Esophagus squamous epithelium (tissue), 5 donors: ENCODE measurements at regions not wholly inside any gene's neighbourhood (a gene's known extent, or its start where the extent isn't known, plus 50 kb on each side); places are given as distances from the start of the nearest gene placed in this dataset.

Experiments used
- DNase-seq: peaks from one replicate; lab custom pipeline; 2025; lab: John Stamatoyannopoulos, UW
- H3K27ac ChIP-seq, 4 donors: fragments of 200-600 bp; sonication (generic); one replicate each; pipeline ENCODE4 v1.5.1; 2016 to 2019; ENCODE audit warnings: mild to moderate bottlenecking in 1 of 4
- H3K27me3 ChIP-seq, 4 donors: fragments of 200-600 bp; sonication (generic); 1 replicate in 3 of 4; 2 replicates in 1 of 4; pipeline versions ENCODE4 v1.5.1 to v1.6.0; 2017 to 2021; ENCODE audit warnings: antibody characterized with exemption in 1 of 4
- H3K36me3 ChIP-seq, 3 donors: fragments of 200-600 bp; sonication (generic); one replicate each; pipeline ENCODE4 v1.5.1; 2016 to 2019
- H3K4me1 ChIP-seq, 3 donors: fragments of 200-600 bp; sonication (generic); one replicate each; pipeline ENCODE4 v1.5.1; 2017 to 2019
- H3K4me3 ChIP-seq, 4 donors: fragments of 200-600 bp; sonication (generic); 1 replicate in 3 of 4; 2 replicates in 1 of 4; pipeline ENCODE4 v1.5.1; 2016 to 2019; ENCODE audit warnings: mild to moderate bottlenecking in 2 of 4, moderate library complexity in 1 of 4
- H3K9me3 ChIP-seq, 3 donors: fragments of 200-600 bp; sonication (generic); one replicate each; pipeline ENCODE4 v1.5.1; 2016 to 2019
- CTCF ChIP-seq, 6 experiments: fragments of 450-650 bp in 4 of 6; fragments of 200-600 bp in 2 of 6; sonication (generic) in 2 of 6; IDR thresholded peaks; one replicate each; pipeline ENCODE4 v1.5.1; 2016 to 2019; ENCODE audit warnings: antibody characterized with exemption in 6 of 6, mild to moderate bottlenecking in 4 of 6, moderate library complexity in 4 of 6
- POLR2A ChIP-seq, 4 donors: fragments of 450-650 bp; IDR thresholded peaks; one replicate each; pipeline ENCODE4 v1.6.1; 2017; ENCODE audit warnings: antibody characterized with exemption in 4 of 4, mild to moderate bottlenecking in 4 of 4, moderate library complexity in 3 of 4
- WGBS, 2 donors: methylation state at CpG; one replicate each; pipeline ENCODE4 v1.1.5; 2018; 5-methylcytosine and 5-hydroxymethylcytosine counted together
- intact Hi-C: fragments of 100-400 bp; cut with DNase I; formaldehyde crosslinking; loops from one replicate; pipeline ENCODE4 v1.15.0; 2022
- donor health status: DM: yes; HTN: yes; CAD: no.

GRCh38 chr11:4191031-4191571, 96.5 kb downstream of the RRM1 start:
- no peaks in the 10 kb centered on the region for H3K36me3 ChIP-seq
- DNase-seq: no peak
- TF ChIP-seq CTCF (IDR thresholded peaks at IDR 0.05): no peak
- no peak for TF ChIP-seq POLR2A (IDR thresholded peaks at IDR 0.05)

DNA sequence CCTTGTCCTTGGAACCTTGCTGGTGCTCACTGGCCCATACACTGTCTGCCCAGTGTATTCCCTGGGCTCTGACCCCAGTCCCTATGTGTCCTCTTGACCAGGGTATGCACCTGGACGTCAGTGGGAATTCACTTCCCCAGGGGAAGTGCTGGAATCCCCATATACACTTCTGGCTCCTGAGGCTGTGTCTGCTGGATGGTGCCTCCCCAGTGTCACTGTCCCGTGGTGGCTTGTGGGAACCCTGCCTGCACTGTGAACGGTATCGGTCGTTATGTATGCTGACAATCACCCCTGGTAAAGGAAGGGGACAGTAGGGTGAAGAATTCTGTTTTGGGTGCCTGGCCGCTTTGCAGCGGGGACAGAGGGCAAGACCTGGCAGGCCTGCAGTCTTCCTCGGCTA, 95.9 kb downstream of the RRM1 start:
- Histone ChIP-seq H3K36me3 (no peaks in the 10 kb centered on the region), H3K4me3 (no peak overlapping the region), H3K27me3 (no peaks in the 10 kb centered on the region), H3K27ac (no peak overlapping the region), H3K4me1 (peaks cover 0 to 31% (median 0%) of the 10 kb centered on the region in 3 donors), H3K9me3 (no peaks in the 10 kb centered on the region)
- intact Hi-C loops: no loop called here
- no peak for TF ChIP-seq CTCF (IDR thresholded peaks at IDR 0.05)
- no peak for TF ChIP-seq POLR2A (IDR thresholded peaks at IDR 0.05)
- 56% methylated on average over 5 of the region's 8 CpGs; no CpG with 5 or more reads in 1 of the 2 donors for WGBS, 2 donors
- no peak for DNase-seq

More at GRCh38 chr11:4191031-4191571, 96.5 kb downstream of the RRM1 start:
- WGBS, 2 donors: 29 to 43% methylated on average over 1 to 5 of the region's 9 CpGs
- Histone ChIP-seq H3K27me3 (no peaks in the 10 kb centered on the region), H3K4me1 (peaks cover 0 to 31% (median 0%) of the 10 kb centered on the region in 3 donors), H3K9me3 (no peaks in the 10 kb centered on the region), H3K27ac (no peak overlapping the region), H3K4me3 (no peak overlapping the region)
- intact Hi-C loops: no loop called here

GRCh38 chr11:4190098-4190497, 95.5 kb downstream of the RRM1 start:
- no peaks in the 10 kb centered on the region for H3K36me3 ChIP-seq
- no peaks in the 10 kb centered on the region for H3K9me3 ChIP-seq
- H3K27me3 ChIP-seq: no peaks in the 10 kb centered on the region
- no peak for TF ChIP-seq POLR2A (IDR thresholded peaks at IDR 0.05)
- TF ChIP-seq CTCF (IDR thresholded peaks at IDR 0.05): no peak
- WGBS, 2 donors: 47 to 50% methylated on average over 2 of the region's 2 CpGs
- H3K27ac ChIP-seq: no peak overlapping the region
- no peak overlapping the region for H3K4me3 ChIP-seq
- intact Hi-C loops: no loop called here
- H3K4me1 ChIP-seq: peaks cover 0 to 31% (median 0%) of the 10 kb centered on the region in 3 donors
- no peak for DNase-seq
